C4-2B (cell line): ENCODE measurements at regions not wholly inside any gene's neighbourhood (a gene's known extent, or its start where the extent isn't known, plus 50 kb on each side); places are given as distances from the start of the nearest gene placed in this dataset.
"Not testable (repeated sequence)": the region's sequence is repeated elsewhere in the genome, so short reads cannot be mapped to it uniquely, and the experiment has no call there.

Experiments
- ZFX ChIP-seq: fragments of 450-650 bp; IDR thresholded peaks from 2 replicates; pipeline ENCODE4 v1.6.1; 2017
- TF ChIP-seq, protein P1 (sequence below): fragments of 450-650 bp; conservative IDR thresholded peaks from 2 replicates; pipeline ENCODE4 v1.5.1; 2017; ENCODE audit warnings: mild to moderate bottlenecking

- TF ChIP-seq, protein P1, sequence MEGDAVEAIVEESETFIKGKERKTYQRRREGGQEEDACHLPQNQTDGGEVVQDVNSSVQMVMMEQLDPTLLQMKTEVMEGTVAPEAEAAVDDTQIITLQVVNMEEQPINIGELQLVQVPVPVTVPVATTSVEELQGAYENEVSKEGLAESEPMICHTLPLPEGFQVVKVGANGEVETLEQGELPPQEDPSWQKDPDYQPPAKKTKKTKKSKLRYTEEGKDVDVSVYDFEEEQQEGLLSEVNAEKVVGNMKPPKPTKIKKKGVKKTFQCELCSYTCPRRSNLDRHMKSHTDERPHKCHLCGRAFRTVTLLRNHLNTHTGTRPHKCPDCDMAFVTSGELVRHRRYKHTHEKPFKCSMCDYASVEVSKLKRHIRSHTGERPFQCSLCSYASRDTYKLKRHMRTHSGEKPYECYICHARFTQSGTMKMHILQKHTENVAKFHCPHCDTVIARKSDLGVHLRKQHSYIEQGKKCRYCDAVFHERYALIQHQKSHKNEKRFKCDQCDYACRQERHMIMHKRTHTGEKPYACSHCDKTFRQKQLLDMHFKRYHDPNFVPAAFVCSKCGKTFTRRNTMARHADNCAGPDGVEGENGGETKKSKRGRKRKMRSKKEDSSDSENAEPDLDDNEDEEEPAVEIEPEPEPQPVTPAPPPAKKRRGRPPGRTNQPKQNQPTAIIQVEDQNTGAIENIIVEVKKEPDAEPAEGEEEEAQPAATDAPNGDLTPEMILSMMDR: not testable (repeated sequence)
- TF ChIP-seq ZFX: not testable (repeated sequence)
Observed at GRCh38 chr16:32925192-32925591, 249.2 kb upstream of the TP53TG3 start.
